ENCODE measurements at regions not wholly inside any gene's neighbourhood (a gene's known extent, or its start where the extent isn't known, plus 50 kb on each side); places are given as distances from the start of the nearest gene placed in this dataset.
"Not testable (repeated sequence)": the region's sequence is repeated elsewhere in the genome, so short reads cannot be mapped to it uniquely, and the experiment has no call there.

DNA sequence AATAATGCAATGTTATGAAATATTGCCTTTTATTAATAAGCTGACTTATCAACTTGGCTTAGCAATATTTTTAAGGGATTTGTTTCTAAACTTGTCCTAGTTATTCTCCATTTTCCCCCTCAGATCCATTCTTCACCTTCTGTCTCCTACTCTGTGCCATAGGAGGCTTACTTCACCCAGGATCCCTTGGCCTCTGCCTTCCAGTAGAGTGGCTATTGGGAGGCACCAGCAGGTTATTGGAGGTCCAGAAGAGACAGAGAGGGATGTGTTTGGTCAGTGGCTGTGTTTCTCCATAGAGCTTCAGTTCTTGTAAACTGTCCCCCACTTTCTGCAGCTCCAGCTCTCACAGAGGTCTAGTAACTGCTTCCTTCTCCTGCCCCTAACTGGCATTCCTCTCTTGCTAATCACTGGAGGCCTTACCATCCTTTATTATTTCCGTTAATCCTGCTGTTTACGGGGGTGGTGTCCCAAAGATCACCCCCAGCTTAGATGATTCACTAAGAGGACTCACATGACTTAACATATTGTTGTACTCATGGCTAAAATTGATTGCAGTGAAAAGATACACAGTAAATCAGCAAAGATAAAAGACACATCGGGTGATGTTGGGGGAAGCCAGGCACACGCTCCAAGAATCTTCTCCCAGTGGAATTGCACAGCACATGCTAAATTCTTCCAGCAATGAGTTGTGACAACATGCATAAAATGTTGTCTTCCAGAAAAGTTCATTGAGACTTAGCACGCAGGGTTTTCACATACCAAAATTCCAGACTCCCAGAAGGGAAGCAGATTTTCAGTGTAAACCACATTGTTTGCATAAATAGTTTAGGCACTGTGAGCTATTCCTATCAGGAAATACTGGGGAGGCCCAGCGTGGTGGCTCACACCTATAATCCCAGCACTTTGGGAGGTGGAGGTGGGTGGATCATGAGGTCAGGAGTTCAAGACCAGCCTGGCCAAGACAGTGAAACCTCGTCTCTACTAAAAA lies 67.5 kb downstream of the RPL22L1 start:
- H3K27ac ChIP-seq (ENCODE audit: low read length) = no peak overlapping the region
- H3K9ac ChIP-seq (ENCODE audit: low read depth, low read length) = no peak overlapping the region

DNA sequence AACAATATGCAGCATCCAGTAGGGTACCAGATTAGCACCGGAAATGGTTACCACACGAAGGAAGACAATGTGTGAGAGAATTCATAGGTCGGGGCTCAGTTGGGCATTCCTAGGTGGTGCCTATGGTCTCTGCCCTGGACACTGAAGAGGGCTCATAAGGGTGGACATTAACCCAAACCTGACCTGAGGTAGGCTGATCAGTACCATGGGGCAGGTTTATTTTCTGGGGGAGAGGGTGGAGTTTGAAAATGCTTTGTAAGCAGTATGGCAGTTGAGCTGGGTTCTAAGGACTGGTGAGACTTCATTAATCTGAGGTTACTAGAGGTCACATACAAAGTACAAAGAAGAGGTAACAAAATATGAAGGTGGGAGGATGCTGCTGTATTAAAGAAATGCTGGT lies 68.4 kb downstream of the RPL22L1 start:
- Histone ChIP-seq H3K36me3 (ENCODE audit: insufficient read depth, low read depth, low read length) (no peaks in the 10 kb centered on the region), H3K27ac (ENCODE audit: low read length) (no peak overlapping the region), H3K9me3 (ENCODE audit: insufficient read depth, low read depth, low read length) (no peaks in the 10 kb centered on the region)

More for the DNA sequence above, 67.5 kb downstream of the RPL22L1 start:
- Histone ChIP-seq H3K4me3 (ENCODE audit: low read length) (no peak overlapping the region), H3K9me3 (ENCODE audit: insufficient read depth, low read depth, low read length) (no peaks in the 10 kb centered on the region), H3K36me3 (ENCODE audit: insufficient read depth, low read depth, low read length) (no peaks in the 10 kb centered on the region), H3K4me1 (ENCODE audit: insufficient read depth, low read length) (peaks cover 9% of the 10 kb centered on the region; the same call in 1 of the 2 replicates), H3K27me3 (ENCODE audit: insufficient read depth, low read length) (no peaks in the 10 kb centered on the region)

DNA sequence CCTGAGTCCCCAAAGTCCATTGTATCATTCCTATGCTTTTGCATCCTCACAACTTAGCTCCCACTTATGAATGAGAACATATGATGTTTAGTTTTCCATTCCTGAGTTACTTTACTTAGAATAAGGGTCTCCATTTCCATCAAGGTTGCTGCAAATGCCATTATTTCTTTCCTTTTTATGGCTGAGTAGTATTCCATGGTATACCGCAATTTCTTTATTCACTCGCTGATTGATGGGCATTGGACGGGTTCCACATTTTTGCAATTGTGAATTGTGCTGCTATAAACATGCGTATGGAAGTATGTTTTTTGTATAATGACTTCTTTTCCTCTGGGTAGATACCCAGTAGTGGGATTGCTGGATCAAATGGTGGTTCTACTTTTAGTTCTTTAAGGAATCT lies 69.7 kb downstream of the RPL22L1 start:
- not testable (repeated sequence) for H3K36me3 ChIP-seq (ENCODE audit: insufficient read depth, low read depth, low read length); H3K4me1 ChIP-seq (ENCODE audit: insufficient read depth, low read length); H3K9ac ChIP-seq (ENCODE audit: low read depth, low read length); H3K27me3 ChIP-seq (ENCODE audit: insufficient read depth, low read length); H3K9me3 ChIP-seq (ENCODE audit: insufficient read depth, low read depth, low read length); H3K27ac ChIP-seq (ENCODE audit: low read length); H3K4me3 ChIP-seq (ENCODE audit: low read length)

More for the DNA sequence above, 68.4 kb downstream of the RPL22L1 start:
- Histone ChIP-seq H3K27me3 (ENCODE audit: insufficient read depth, low read length) (no peaks in the 10 kb centered on the region), H3K9ac (ENCODE audit: low read depth, low read length) (no peak overlapping the region), H3K4me1 (ENCODE audit: insufficient read depth, low read length) (peaks cover 6% of the 10 kb centered on the region; the same call in 1 of the 2 replicates), H3K4me3 (ENCODE audit: low read length) (no peak overlapping the region)

DNA sequence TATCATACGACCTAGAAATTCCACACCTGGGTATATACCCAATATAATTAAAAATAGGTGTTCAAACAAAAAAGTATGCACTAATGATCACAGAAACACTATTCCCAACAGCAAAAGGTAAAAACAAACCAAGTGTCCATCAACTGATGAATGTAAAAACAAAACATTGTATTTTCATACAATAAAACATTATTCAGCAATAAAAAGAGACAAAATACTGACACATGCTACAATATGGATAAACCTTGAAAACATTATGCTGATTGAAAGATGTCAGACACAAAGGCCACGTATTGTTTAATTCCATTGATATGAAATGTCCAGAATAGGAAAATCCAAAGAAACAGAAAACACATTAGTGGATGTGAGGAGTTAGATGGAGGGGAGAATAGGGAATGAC lies 71.0 kb downstream of the RPL22L1 start:
- 0 out of 2 replicates have a peak, but pooled peaks cover 2% of the 10 kb centered on the region for H3K4me1 ChIP-seq (ENCODE audit: insufficient read depth, low read length)
- H3K36me3 ChIP-seq (ENCODE audit: insufficient read depth, low read depth, low read length) = no peaks in the 10 kb centered on the region
- no peaks in the 10 kb centered on the region for H3K27me3 ChIP-seq (ENCODE audit: insufficient read depth, low read length)
- H3K27ac ChIP-seq (ENCODE audit: low read length) = no peak overlapping the region
- no peaks in the 10 kb centered on the region for H3K9me3 ChIP-seq (ENCODE audit: insufficient read depth, low read depth, low read length)
- no peak overlapping the region for H3K9ac ChIP-seq (ENCODE audit: low read depth, low read length)
- H3K4me3 ChIP-seq (ENCODE audit: low read length) = no peak overlapping the region

DNA sequence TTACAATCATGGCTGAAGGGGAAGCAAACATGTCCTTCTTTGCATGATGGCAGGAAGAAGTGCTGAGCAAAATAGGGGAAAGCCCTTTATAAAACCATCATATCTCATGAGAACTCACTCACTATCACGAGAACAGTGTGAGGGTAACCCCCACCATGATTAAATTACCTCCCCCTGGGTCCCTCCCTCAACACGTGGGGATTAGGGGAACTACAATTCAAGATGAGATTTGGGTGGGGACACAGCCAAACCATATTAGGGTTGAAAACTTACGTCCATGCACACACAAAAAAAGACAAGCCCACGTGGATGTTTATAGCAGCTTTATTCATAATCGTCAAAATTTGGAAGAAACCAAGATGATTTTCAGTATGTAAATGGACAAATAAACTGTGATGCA lies 72.3 kb downstream of the RPL22L1 start:
- H3K27me3 ChIP-seq (ENCODE audit: insufficient read depth, low read length) = no peaks in the 10 kb centered on the region

DNA sequence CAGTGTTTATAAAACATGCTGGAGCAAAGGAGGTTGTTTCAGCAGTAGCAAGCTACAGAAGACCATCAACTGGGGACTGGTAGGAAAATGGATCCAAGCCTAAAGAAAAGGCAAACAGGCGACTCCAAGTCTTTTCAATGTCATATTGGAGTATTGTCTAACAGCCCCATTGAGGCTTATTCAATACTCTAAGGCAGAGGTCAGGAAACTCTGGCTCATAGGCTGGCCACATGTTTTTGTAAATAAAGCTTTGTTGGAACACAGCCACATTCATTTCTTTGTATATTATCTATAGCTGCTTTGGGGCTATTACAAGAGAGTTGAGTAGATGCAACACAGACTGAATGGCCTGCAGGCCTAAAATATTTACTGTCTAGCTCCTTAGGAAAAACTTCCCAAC lies 77.5 kb downstream of the RPL22L1 start:
- H3K27me3 ChIP-seq (ENCODE audit: insufficient read depth, low read length) = no peaks in the 10 kb centered on the region
- no peak overlapping the region for H3K4me3 ChIP-seq (ENCODE audit: low read length)
- H3K27ac ChIP-seq (ENCODE audit: low read length) = no peak overlapping the region
- H3K4me1 ChIP-seq (ENCODE audit: insufficient read depth, low read length) = no peaks in the 10 kb centered on the region
- H3K9ac ChIP-seq (ENCODE audit: low read depth, low read length) = no peak overlapping the region
- no peaks in the 10 kb centered on the region for H3K36me3 ChIP-seq (ENCODE audit: insufficient read depth, low read depth, low read length)
- H3K9me3 ChIP-seq (ENCODE audit: insufficient read depth, low read depth, low read length) = no peaks in the 10 kb centered on the region

More for the DNA sequence above, 72.3 kb downstream of the RPL22L1 start:
- Histone ChIP-seq H3K36me3 (ENCODE audit: insufficient read depth, low read depth, low read length) (no peaks in the 10 kb centered on the region), H3K9me3 (ENCODE audit: insufficient read depth, low read depth, low read length) (no peaks in the 10 kb centered on the region), H3K9ac (ENCODE audit: low read depth, low read length) (no peak overlapping the region), H3K4me3 (ENCODE audit: low read length) (no peak overlapping the region), H3K4me1 (ENCODE audit: insufficient read depth, low read length) (0 out of 2 replicates have a peak, but pooled peaks cover 1% of the 10 kb centered on the region), H3K27ac (ENCODE audit: low read length) (no peak overlapping the region)

DNA sequence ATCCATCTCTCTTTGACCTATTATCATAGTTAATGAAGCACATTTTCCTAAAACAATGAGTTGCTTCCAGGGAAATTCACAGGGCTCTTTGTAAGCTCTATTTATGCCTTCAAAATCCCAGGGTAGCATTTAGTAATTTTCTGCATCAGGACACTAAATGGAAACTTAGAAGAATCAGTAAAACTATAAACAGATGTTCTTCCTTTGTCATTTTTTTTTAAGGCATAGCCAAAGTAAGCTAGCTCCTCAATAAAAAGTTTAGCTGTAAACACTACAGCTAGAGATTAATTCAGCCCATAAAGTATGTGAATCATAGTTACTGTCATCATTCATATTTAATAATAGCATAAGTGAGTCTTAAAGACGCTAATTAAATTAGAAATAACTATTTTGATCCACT lies 79.3 kb downstream of the RPL22L1 start:
- no peaks in the 10 kb centered on the region for H3K4me1 ChIP-seq (ENCODE audit: insufficient read depth, low read length)

DNA sequence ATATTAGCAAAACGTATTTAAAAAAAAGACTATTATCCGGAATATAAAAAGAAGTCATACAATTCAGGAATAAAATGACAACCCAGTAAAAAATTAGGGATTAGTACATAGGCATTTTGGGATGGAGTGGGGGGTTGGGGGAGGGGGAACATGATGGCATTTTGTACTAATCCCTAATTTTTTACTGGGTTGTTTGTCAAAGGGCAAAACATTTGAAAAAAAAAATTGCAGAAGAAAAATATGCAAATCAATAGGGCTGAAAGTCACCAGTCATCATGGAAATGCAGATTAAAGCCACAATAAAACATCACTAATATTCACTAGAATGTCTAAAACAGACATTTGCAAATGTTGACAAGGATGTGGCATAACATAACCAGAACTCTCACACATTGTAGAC lies 82.5 kb downstream of the RPL22L1 start:
- H3K27ac ChIP-seq (ENCODE audit: low read length) = no peak overlapping the region
- H3K4me1 ChIP-seq (ENCODE audit: insufficient read depth, low read length) = no peaks in the 10 kb centered on the region
- H3K36me3 ChIP-seq (ENCODE audit: insufficient read depth, low read depth, low read length) = no peaks in the 10 kb centered on the region
- no peak overlapping the region for H3K4me3 ChIP-seq (ENCODE audit: low read length)
- no peaks in the 10 kb centered on the region for H3K9me3 ChIP-seq (ENCODE audit: insufficient read depth, low read depth, low read length)
- no peaks in the 10 kb centered on the region for H3K27me3 ChIP-seq (ENCODE audit: insufficient read depth, low read length)
- no peak overlapping the region for H3K9ac ChIP-seq (ENCODE audit: low read depth, low read length)

More for the DNA sequence above, 79.3 kb downstream of the RPL22L1 start:
- Histone ChIP-seq H3K27ac (ENCODE audit: low read length) (no peak overlapping the region), H3K9ac (ENCODE audit: low read depth, low read length) (no peak overlapping the region), H3K27me3 (ENCODE audit: insufficient read depth, low read length) (no peaks in the 10 kb centered on the region), H3K36me3 (ENCODE audit: insufficient read depth, low read depth, low read length) (no peaks in the 10 kb centered on the region), H3K4me3 (ENCODE audit: low read length) (no peak overlapping the region), H3K9me3 (ENCODE audit: insufficient read depth, low read depth, low read length) (no peaks in the 10 kb centered on the region)

DNA sequence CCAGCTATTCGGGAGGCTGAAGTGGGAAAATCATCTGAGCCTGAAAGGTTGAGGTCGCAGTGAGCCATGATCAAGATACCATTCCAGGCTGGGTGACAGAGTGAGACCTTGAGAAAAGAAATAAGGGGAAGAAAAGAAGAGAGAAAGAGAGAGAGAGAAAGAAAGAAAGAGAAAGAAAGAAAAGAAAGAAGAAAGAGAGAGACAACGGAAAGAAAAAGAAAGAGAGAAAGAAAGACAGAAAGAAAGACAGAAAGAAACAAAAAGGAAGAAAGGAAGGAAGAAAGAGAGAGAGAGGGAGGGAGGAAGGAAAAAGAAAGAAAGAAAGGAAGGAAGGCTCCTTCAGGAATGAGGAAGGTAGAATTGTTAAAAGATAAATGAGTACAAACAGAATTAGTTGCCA lies 84.5 kb downstream of the RPL22L1 start:
- Histone ChIP-seq H3K9me3 (ENCODE audit: insufficient read depth, low read depth, low read length) (no peaks in the 10 kb centered on the region), H3K4me1 (ENCODE audit: insufficient read depth, low read length) (no peaks in the 10 kb centered on the region), H3K36me3 (ENCODE audit: insufficient read depth, low read depth, low read length) (no peaks in the 10 kb centered on the region), H3K4me3 (ENCODE audit: low read length) (no peak overlapping the region), H3K27ac (ENCODE audit: low read length) (no peak overlapping the region), H3K9ac (ENCODE audit: low read depth, low read length) (no peak overlapping the region), H3K27me3 (ENCODE audit: insufficient read depth, low read length) (no peaks in the 10 kb centered on the region)

DNA sequence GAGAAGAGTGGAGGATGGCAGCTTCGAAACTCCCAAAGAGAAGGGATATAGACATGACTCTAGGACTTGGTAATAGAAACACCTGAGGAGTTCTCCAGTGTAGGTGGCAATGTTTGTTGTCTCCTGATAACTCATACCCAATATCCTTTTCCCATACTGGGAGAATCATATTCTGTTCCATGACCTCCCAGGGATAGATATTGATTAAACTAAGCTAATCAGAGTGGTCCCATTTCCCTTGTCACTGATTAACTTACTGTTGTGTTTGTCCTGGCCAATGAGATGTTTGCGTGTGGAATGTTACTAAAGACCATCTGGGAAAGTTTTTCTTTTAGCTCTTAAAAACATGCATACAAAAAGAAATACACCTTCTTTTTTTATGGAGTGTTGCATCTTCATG lies 85.6 kb downstream of the RPL22L1 start:
- H3K36me3 ChIP-seq (ENCODE audit: insufficient read depth, low read depth, low read length) = no peaks in the 10 kb centered on the region
- no peaks in the 10 kb centered on the region for H3K27me3 ChIP-seq (ENCODE audit: insufficient read depth, low read length)
- no peak overlapping the region for H3K4me3 ChIP-seq (ENCODE audit: low read length)
- H3K9ac ChIP-seq (ENCODE audit: low read depth, low read length) = no peak overlapping the region
- no peaks in the 10 kb centered on the region for H3K9me3 ChIP-seq (ENCODE audit: insufficient read depth, low read depth, low read length)
- no peaks in the 10 kb centered on the region for H3K4me1 ChIP-seq (ENCODE audit: insufficient read depth, low read length)
- H3K27ac ChIP-seq (ENCODE audit: low read length) = no peak overlapping the region

DNA sequence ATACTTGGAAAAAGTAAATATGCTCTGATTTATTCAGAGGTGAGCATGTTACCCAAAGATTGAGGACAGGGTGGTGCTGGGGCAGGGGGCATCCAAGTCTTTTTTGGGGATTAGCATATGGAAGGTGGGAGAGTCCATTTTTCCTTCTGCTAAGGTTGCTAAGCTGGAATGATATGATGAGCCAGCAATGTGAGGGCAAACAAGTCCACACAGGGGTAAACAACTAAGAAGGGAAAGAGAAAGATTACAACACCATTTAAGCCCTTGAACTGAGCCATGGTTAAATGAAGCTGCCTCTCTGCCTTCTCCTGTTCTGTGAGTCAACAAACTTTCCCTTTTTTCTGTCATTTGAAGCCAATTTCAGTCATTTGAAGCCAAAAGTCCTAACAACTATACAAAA lies 89.0 kb downstream of the RPL22L1 start:
- Histone ChIP-seq H3K27ac (ENCODE audit: low read length) (no peak overlapping the region), H3K27me3 (ENCODE audit: insufficient read depth, low read length) (no peaks in the 10 kb centered on the region), H3K9me3 (ENCODE audit: insufficient read depth, low read depth, low read length) (no peaks in the 10 kb centered on the region), H3K4me1 (ENCODE audit: insufficient read depth, low read length) (no peaks in the 10 kb centered on the region), H3K36me3 (ENCODE audit: insufficient read depth, low read depth, low read length) (no peaks in the 10 kb centered on the region), H3K4me3 (ENCODE audit: low read length) (no peak overlapping the region), H3K9ac (ENCODE audit: low read depth, low read length) (no peak overlapping the region)

DNA sequence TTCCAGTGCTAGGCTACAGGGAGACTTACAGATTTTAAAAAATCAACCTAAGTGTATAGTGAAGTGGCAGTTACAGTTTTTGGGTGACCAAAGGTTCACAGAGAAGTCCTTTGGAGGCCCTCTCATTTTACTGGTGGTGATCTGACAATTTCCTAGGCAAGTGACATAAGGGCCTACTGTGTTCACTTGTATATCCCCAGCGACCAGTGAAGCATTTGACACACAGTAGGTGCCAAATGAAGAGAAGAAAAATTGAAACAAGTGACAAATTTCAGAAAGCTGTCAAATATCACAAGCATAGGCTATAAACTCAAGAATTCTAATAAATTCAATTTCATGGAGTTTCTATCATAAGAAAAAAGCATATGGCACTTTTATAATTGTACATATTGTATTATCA lies 89.5 kb downstream of the RPL22L1 start:
- Histone ChIP-seq H3K4me3 (ENCODE audit: low read length) (no peak overlapping the region), H3K4me1 (ENCODE audit: insufficient read depth, low read length) (no peaks in the 10 kb centered on the region), H3K9me3 (ENCODE audit: insufficient read depth, low read depth, low read length) (no peaks in the 10 kb centered on the region), H3K27me3 (ENCODE audit: insufficient read depth, low read length) (no peaks in the 10 kb centered on the region), H3K27ac (ENCODE audit: low read length) (no peak overlapping the region), H3K9ac (ENCODE audit: low read depth, low read length) (no peak overlapping the region), H3K36me3 (ENCODE audit: insufficient read depth, low read depth, low read length) (no peaks in the 10 kb centered on the region)
